Neuronal stem cell (in vitro differentiated cells): ENCODE measurements at regions not wholly inside any gene's neighbourhood (a gene's known extent, or its start where the extent isn't known, plus 50 kb on each side); places are given as distances from the start of the nearest gene placed in this dataset.

Experiments
- DNase-seq: peaks from one replicate; pipeline ENCODE4 v3.0.0-alpha.2; 2013; ENCODE audit warnings: low spot score
- H2AFZ ChIP-seq: one replicate; pipeline ENCODE4 v1.6.1; 2013; ENCODE audit warnings: mild to moderate bottlenecking, low read length, inconsistent platforms
- H2AK5ac ChIP-seq: 2 replicates; pipeline ENCODE4 v1.6.1; 2013; ENCODE audit warnings: low read depth, mild to moderate bottlenecking, inconsistent platforms, low read length, moderate library complexity, mixed read lengths
- H2BK120ac ChIP-seq: 2 replicates; pipeline ENCODE4 v1.6.1; 2013; ENCODE audit warnings: low read depth, mild to moderate bottlenecking, inconsistent platforms, low read length, moderate library complexity, mixed read lengths
- H2BK12ac ChIP-seq: one replicate; pipeline ENCODE4 v1.6.1; 2013; ENCODE audit warnings: low read length, inconsistent platforms
- H2BK15ac ChIP-seq: 2 replicates; pipeline ENCODE4 v1.6.1; 2013; ENCODE audit warnings: mild to moderate bottlenecking, low read length, inconsistent platforms, mixed read lengths
- H2BK5ac ChIP-seq: one replicate; pipeline ENCODE4 v1.6.1; 2013; ENCODE audit warnings: inconsistent platforms, mild to moderate bottlenecking, low read length, moderate library complexity
- H3K14ac ChIP-seq: one replicate; pipeline ENCODE4 v1.6.1; 2013; ENCODE audit warnings: low read length, inconsistent platforms
- H3K18ac ChIP-seq: 2 replicates; pipeline ENCODE4 v1.6.1; 2013; ENCODE audit warnings: low read length, inconsistent platforms
- H3K23ac ChIP-seq: 2 replicates; pipeline ENCODE4 v1.6.1; 2013; ENCODE audit warnings: low read depth, mild to moderate bottlenecking, mixed read lengths, low read length, inconsistent platforms; ENCODE audit not compliant: poor library complexity
- H3K27ac ChIP-seq: replicated peaks from 3 replicates; pipeline ENCODE4 v1.5.1; 2013; ENCODE audit warnings: low read length, inconsistent platforms
- H3K27me3 ChIP-seq, 3 experiments: 2 replicates each; pipeline ENCODE4 v1.6.1; 2013; ENCODE audit warnings: low read length in 3 of 3, mild to moderate bottlenecking in 2 of 3, inconsistent platforms in 1 of 3, low read depth in 1 of 3, mixed read lengths in 1 of 3, moderate library complexity in 1 of 3; ENCODE audit not compliant: control insufficient read depth in 3 of 3, insufficient read depth in 3 of 3
- H3K36me3 ChIP-seq, 2 donors: replicated peaks in 1 of 2; 2 replicates each; pipeline ENCODE4 v1.6.1; 2013; ENCODE audit warnings: low read length in 2 of 2; ENCODE audit not compliant: control insufficient read depth in 2 of 2, insufficient read depth in 2 of 2
- H3K4ac ChIP-seq: 2 replicates; pipeline ENCODE4 v1.6.1; 2013; ENCODE audit warnings: inconsistent platforms, mild to moderate bottlenecking, low read length, moderate library complexity
- H3K4me1 ChIP-seq, 2 donors: 1 replicate in 1 of 2; 2 replicates in 1 of 2; pipeline ENCODE4 v1.6.1; 2013; ENCODE audit warnings: low read length in 2 of 2, low read depth in 1 of 2; ENCODE audit not compliant: control insufficient read depth in 2 of 2, insufficient read depth in 1 of 2
- H3K4me2 ChIP-seq: one replicate; pipeline ENCODE4 v1.6.1; 2013; ENCODE audit warnings: mild to moderate bottlenecking, low read length, inconsistent platforms; ENCODE audit not compliant: insufficient read depth, poor library complexity, severe bottlenecking
- H3K4me3 ChIP-seq, 2 donors: 2 replicates each; pipeline ENCODE4 v1.5.1; 2013; ENCODE audit warnings: low read length in 2 of 2, mild to moderate bottlenecking in 2 of 2, inconsistent platforms in 1 of 2, moderate library complexity in 1 of 2
- H3K79me1 ChIP-seq: one replicate; pipeline ENCODE4 v1.6.1; 2013; ENCODE audit warnings: low read depth, mild to moderate bottlenecking, inconsistent platforms, low read length, moderate library complexity
- H3K9ac ChIP-seq: one replicate; pipeline ENCODE4 v1.6.1; 2013; ENCODE audit warnings: mild to moderate bottlenecking, low read depth, low read length, inconsistent platforms; ENCODE audit not compliant: poor library complexity
- H3K9me3 ChIP-seq, 2 donors: replicated peaks in 1 of 2; 2 replicates each; pipeline versions ENCODE3 to v1.6.1; 2013; ENCODE audit warnings: low read length in 2 of 2, mild to moderate bottlenecking in 2 of 2, inconsistent platforms in 1 of 2, low read depth in 1 of 2, mixed read lengths in 1 of 2, moderate library complexity in 1 of 2; ENCODE audit not compliant: control insufficient read depth in 2 of 2, insufficient read depth in 1 of 2
- H4K8ac ChIP-seq: one replicate; pipeline ENCODE4 v1.6.1; 2013; ENCODE audit warnings: low read depth, mild to moderate bottlenecking, inconsistent platforms, low read length, moderate library complexity
- H4K91ac ChIP-seq: one replicate; pipeline ENCODE4 v1.6.1; 2013; ENCODE audit warnings: low read length, low read depth, mild to moderate bottlenecking, inconsistent platforms; ENCODE audit not compliant: poor library complexity
- WGBS, 2 donors: extraction: QIAGEN DNeasy Blood & Tissue Kit; methylation state at CpG; one replicate each; pipeline ENCODE4 v1.1.7; 2013; ENCODE audit warnings: missing lambda C conversion rate in 2 of 2, mixed read lengths in 1 of 2; ENCODE audit not compliant: insufficient read length in 2 of 2, insufficient replicate concordance in 1 of 2; ENCODE audit errors: extremely low coverage in 2 of 2; 5-methylcytosine and 5-hydroxymethylcytosine counted together

GRCh38 chr2:144592500-144593256, 72.8 kb upstream of the ZEB2 start:
- Histone ChIP-seq H3K9ac (no peak overlapping the region), H3K4ac (no peak overlapping the region), H3K4me2 (no peak overlapping the region), H2BK5ac (no peak overlapping the region), H2BK12ac (no peak overlapping the region), H3K18ac (no peak overlapping the region), H2BK120ac (no peak overlapping the region), H4K8ac (no peak overlapping the region), H3K4me3 (no peak overlapping the region), H2AFZ (no peak overlapping the region), H3K4me1 (peaks cover 18 to 20% of the 10 kb centered on the region in 2 donors), H3K9me3 (peaks cover 1 to 4% of the 10 kb centered on the region in 2 donors), H4K91ac (no peak overlapping the region), H3K36me3 (no peaks in the 10 kb centered on the region), H3K14ac (no peak overlapping the region), H2AK5ac (no peak overlapping the region), H3K27ac (no peak overlapping the region), H3K27me3 (no peaks in the 10 kb centered on the region), H2BK15ac (no peak overlapping the region), H3K23ac (no peak overlapping the region), H3K79me1 (no peaks in the 10 kb centered on the region)
- no peak for DNase-seq
- no CpG with 5 or more reads among the region's 8 CpGs for WGBS, 2 donors

- Histone ChIP-seq H2AFZ (no peak overlapping the region), H3K4ac (no peak overlapping the region), H2BK120ac (no peak overlapping the region), H3K9ac (no peak overlapping the region), H3K4me1 (peaks cover 13 to 18% of the 10 kb centered on the region in 2 donors), H2BK12ac (no peak overlapping the region), H2BK15ac (no peak overlapping the region), H3K23ac (no peak overlapping the region), H3K79me1 (no peaks in the 10 kb centered on the region), H3K4me2 (no peak overlapping the region), H2AK5ac (no peak overlapping the region), H3K27me3 (no peaks in the 10 kb centered on the region), H3K4me3 (no peak overlapping the region), H3K27ac (no peak overlapping the region), H2BK5ac (no peak overlapping the region), H3K18ac (no peak overlapping the region), H4K8ac (no peak overlapping the region), H3K14ac (no peak overlapping the region), H3K36me3 (no peaks in the 10 kb centered on the region), H4K91ac (no peak overlapping the region), H3K9me3 (peaks cover 0 to 1% of the 10 kb centered on the region in 2 donors)
- no peak for DNase-seq
- no CpG with 5 or more reads among the region's 1 CpG for WGBS, 2 donors
These were observed 67.4 kb upstream of the ZEB2 start for GRCh38 chr2:144587306-144587705.

GRCh38 chr2:144586476-144586875, 66.6 kb upstream of the ZEB2 start:
- H4K8ac ChIP-seq: no peak overlapping the region
- H2BK5ac ChIP-seq: no peak overlapping the region
- peaks cover 0 to 1% of the 10 kb centered on the region in 2 donors for H3K9me3 ChIP-seq
- H3K18ac ChIP-seq: no peak overlapping the region
- H2BK12ac ChIP-seq: no peak overlapping the region
- no peak overlapping the region for H3K14ac ChIP-seq
- H4K91ac ChIP-seq: no peak overlapping the region
- H3K4me1 ChIP-seq: peaks cover 7 to 20% of the 10 kb centered on the region in 2 donors
- no peak overlapping the region for H3K4me3 ChIP-seq
- no CpG with 5 or more reads among the region's 2 CpGs for WGBS, 2 donors
- no peak overlapping the region for H2AFZ ChIP-seq
- no peak overlapping the region for H2BK120ac ChIP-seq
- H3K23ac ChIP-seq: no peak overlapping the region
- H3K27ac ChIP-seq: no peak overlapping the region
- no peak overlapping the region for H2BK15ac ChIP-seq
- H3K27me3 ChIP-seq: no peaks in the 10 kb centered on the region
- no peak for DNase-seq
- H3K79me1 ChIP-seq: no peaks in the 10 kb centered on the region
- H3K4ac ChIP-seq: no peak overlapping the region
- no peak overlapping the region for H3K9ac ChIP-seq
- no peaks in the 10 kb centered on the region for H3K36me3 ChIP-seq
- no peak overlapping the region for H2AK5ac ChIP-seq
- H3K4me2 ChIP-seq: no peak overlapping the region

GRCh38 chr2:144583741-144584453, 64.0 kb upstream of the ZEB2 start:
- H3K14ac ChIP-seq: no peak overlapping the region
- H3K27me3 ChIP-seq: no peaks in the 10 kb centered on the region
- peaks cover 20 to 24% of the 10 kb centered on the region in 2 donors for H3K4me1 ChIP-seq
- no peak overlapping the region for H3K9ac ChIP-seq
- H4K91ac ChIP-seq: no peak overlapping the region
- no peak overlapping the region for H2BK120ac ChIP-seq
- H3K36me3 ChIP-seq: no peaks in the 10 kb centered on the region
- no peak overlapping the region for H3K4me2 ChIP-seq
- H3K27ac ChIP-seq: no peak overlapping the region
- H3K79me1 ChIP-seq: no peaks in the 10 kb centered on the region
- H2BK15ac ChIP-seq: no peak overlapping the region
- no peak for DNase-seq
- H3K23ac ChIP-seq: no peak overlapping the region
- H2BK5ac ChIP-seq: no peak overlapping the region
- 100% methylated on average over 1 to 2 of the region's 4 CpGs for WGBS, 2 donors
- H2AFZ ChIP-seq: peak overlapping the region; percentile 39
- H3K4me3 ChIP-seq: no peak overlapping the region
- no peak overlapping the region for H4K8ac ChIP-seq
- no peak overlapping the region for H2BK12ac ChIP-seq
- H2AK5ac ChIP-seq: no peak overlapping the region
- no peaks in the 10 kb centered on the region for H3K9me3 ChIP-seq
- H3K18ac ChIP-seq: no peak overlapping the region
- H3K4ac ChIP-seq: no peak overlapping the region
